Mesothelial cell of epicardium (in vitro differentiated cells): ENCODE measurements at regions not wholly inside any gene's neighbourhood (a gene's known extent, or its start where the extent isn't known, plus 50 kb on each side); places are given as distances from the start of the nearest gene placed in this dataset.

Experiments
- DNase-seq, 2 experiments: peaks; one replicate each; pipeline ENCODE4 v3.0.0; 2021; ENCODE audit warnings: low spot score in 2 of 2; ENCODE audit not compliant: unreplicated experiment in 2 of 2
- H3K27ac Mint-ChIP-seq: 2 replicates; pipeline ENCODE4 v1.8.0; 2021; ENCODE audit warnings: mixed read lengths
- H3K27me3 Mint-ChIP-seq: 2 replicates; pipeline ENCODE4 v1.8.0; 2021; ENCODE audit warnings: low read depth, mixed read lengths
- H3K36me3 Mint-ChIP-seq: 2 replicates; pipeline ENCODE4 v1.8.0; 2021; ENCODE audit warnings: mixed read lengths
- H3K4me1 Mint-ChIP-seq: 2 replicates; pipeline ENCODE4 v1.8.0; 2021; ENCODE audit warnings: mixed read lengths
- H3K4me3 Mint-ChIP-seq: 2 replicates; pipeline ENCODE4 v1.8.0; 2021; ENCODE audit warnings: mild to moderate bottlenecking, moderate library complexity, mixed read lengths
- H3K9me3 Mint-ChIP-seq: 2 replicates; pipeline ENCODE4 v1.8.0; 2021; ENCODE audit warnings: mixed read lengths
- CTCF ChIP-seq: fragments of 200-600 bp; sonication (generic); IDR thresholded peaks from one replicate; pipeline ENCODE4 v1.5.0; 2021; ENCODE audit warnings: antibody characterized with exemption; ENCODE audit not compliant: unreplicated experiment

GRCh38 chr6:85383042-85383441 lies 66.8 kb upstream of the NT5E start:
- TF ChIP-seq CTCF = no peak
- H3K9me3 Mint-ChIP-seq = peaks cover 12% of the 10 kb centered on the region

GRCh38 chr6:85382541-85382940 lies 67.3 kb upstream of the NT5E start:
- TF ChIP-seq CTCF = no peak
- no peak for DNase-seq
- H3K4me1 Mint-ChIP-seq = no peaks in the 10 kb centered on the region

More at GRCh38 chr6:85383042-85383441, 66.8 kb upstream of the NT5E start:
- Mint-ChIP-seq H3K27ac (no peak overlapping the region), H3K4me1 (no peaks in the 10 kb centered on the region), H3K27me3 (no peaks in the 10 kb centered on the region), H3K36me3 (no peaks in the 10 kb centered on the region), H3K4me3 (no peak overlapping the region)
- no peak for DNase-seq

GRCh38 chr6:85372915-85373270 lies 77.0 kb upstream of the NT5E start:
- Mint-ChIP-seq H3K27ac (no peak overlapping the region), H3K9me3 (peaks cover 4% of the 10 kb centered on the region), H3K27me3 (no peaks in the 10 kb centered on the region), H3K4me3 (no peak overlapping the region), H3K4me1 (no peaks in the 10 kb centered on the region), H3K36me3 (no peaks in the 10 kb centered on the region)
- no peak for TF ChIP-seq CTCF
- DNase-seq = no peak

More at GRCh38 chr6:85382541-85382940, 67.3 kb upstream of the NT5E start:
- no peak overlapping the region for H3K4me3 Mint-ChIP-seq
- peaks cover 12% of the 10 kb centered on the region for H3K9me3 Mint-ChIP-seq
- no peak overlapping the region for H3K27ac Mint-ChIP-seq
- no peaks in the 10 kb centered on the region for H3K36me3 Mint-ChIP-seq
- H3K27me3 Mint-ChIP-seq = no peaks in the 10 kb centered on the region

- H3K4me1 Mint-ChIP-seq = no peaks in the 10 kb centered on the region
- no peak for DNase-seq
- no peaks in the 10 kb centered on the region for H3K27me3 Mint-ChIP-seq
- H3K27ac Mint-ChIP-seq = no peak overlapping the region
- TF ChIP-seq CTCF = no peak
- peaks cover 4% of the 10 kb centered on the region for H3K9me3 Mint-ChIP-seq
- no peaks in the 10 kb centered on the region for H3K36me3 Mint-ChIP-seq
- no peak overlapping the region for H3K4me3 Mint-ChIP-seq
These were observed 77.5 kb upstream of the NT5E start for GRCh38 chr6:85372188-85372914.

- Mint-ChIP-seq H3K36me3 (no peaks in the 10 kb centered on the region), H3K4me3 (no peak overlapping the region), H3K4me1 (no peaks in the 10 kb centered on the region), H3K27me3 (no peaks in the 10 kb centered on the region), H3K9me3 (peaks cover 8% of the 10 kb centered on the region), H3K27ac (no peak overlapping the region)
- TF ChIP-seq CTCF = no peak
- DNase-seq = no peak
These were observed 81.3 kb upstream of the NT5E start for GRCh38 chr6:85368631-85369030.
